ENCODE measurements at regions not wholly inside any gene's neighbourhood (a gene's known extent, or its start where the extent isn't known, plus 50 kb on each side); places are given as distances from the start of the nearest gene placed in this dataset.

GRCh38 chr4:19438233-19438632 is 813.5 kb upstream of the SLIT2 start:
- H3K27me3 ChIP-seq (replicated peaks; ENCODE audit: insufficient read depth, low read depth, low read length, poor library complexity), result no peaks in the 10 kb centered on the region
- TF ChIP-seq EZH2 (IDR thresholded peaks at IDR 0.05; ENCODE audit: borderline replicate concordance, low read depth, low read length, poor library complexity, severe bottlenecking), result no peak
- TF ChIP-seq CTCF (conservative IDR thresholded peaks at IDR 0.05; ENCODE audit: low read depth, low read length), result no peak
- POLR2A ChIA-PET (ENCODE audit: low non-redundant PET), result no interaction called here
- CTCF ChIA-PET, result no interaction called here
- no peak for DNase-seq (ENCODE audit: low spot score)
- no peaks in the 10 kb centered on the region for H3K4me1 ChIP-seq (ENCODE audit: insufficient read depth, low read length, poor library complexity, severe bottlenecking)
- H3K9me3 ChIP-seq (ENCODE audit: low read depth, low read length, poor library complexity, severe bottlenecking), result no peaks in the 10 kb centered on the region
- no peak overlapping the region for H3K27ac ChIP-seq (ENCODE audit: low read depth, low read length, poor library complexity, severe bottlenecking)
- no peaks in the 10 kb centered on the region for H3K36me3 ChIP-seq (ENCODE audit: insufficient read depth, low read length, poor library complexity, severe bottlenecking)
- intact Hi-C loops (cut with micrococcal nuclease; ENCODE audit: unreplicated experiment), result no loop called here
- H3K4me3 ChIP-seq (ENCODE audit: low read depth, low read length, poor library complexity, severe bottlenecking), result no peak overlapping the region
- BruUV-seq (replicated peaks), result no TSS peak

- H3K4me3 ChIP-seq (ENCODE audit: low read depth, low read length, poor library complexity, severe bottlenecking), result no peak overlapping the region
- no peaks in the 10 kb centered on the region for H3K27me3 ChIP-seq (replicated peaks; ENCODE audit: insufficient read depth, low read depth, low read length, poor library complexity)
- ChIA-PET POLR2A (ENCODE audit: low non-redundant PET) (no interaction called here), CTCF (no interaction called here)
- no peak for TF ChIP-seq EZH2 (IDR thresholded peaks at IDR 0.05; ENCODE audit: borderline replicate concordance, low read depth, low read length, poor library complexity, severe bottlenecking)
- no peak for TF ChIP-seq CTCF (conservative IDR thresholded peaks at IDR 0.05; ENCODE audit: low read depth, low read length)
- H3K4me1 ChIP-seq (ENCODE audit: insufficient read depth, low read length, poor library complexity, severe bottlenecking), result no peaks in the 10 kb centered on the region
- intact Hi-C loops (cut with micrococcal nuclease; ENCODE audit: unreplicated experiment), result no loop called here
- no peak overlapping the region for H3K27ac ChIP-seq (ENCODE audit: low read depth, low read length, poor library complexity, severe bottlenecking)
- H3K9me3 ChIP-seq (ENCODE audit: low read depth, low read length, poor library complexity, severe bottlenecking), result no peaks in the 10 kb centered on the region
- no peak for DNase-seq (ENCODE audit: low spot score)
- BruUV-seq (replicated peaks), result no TSS peak
- no peaks in the 10 kb centered on the region for H3K36me3 ChIP-seq (ENCODE audit: insufficient read depth, low read length, poor library complexity, severe bottlenecking)
Measured at GRCh38 chr4:19437008-19437407, 814.7 kb upstream of the SLIT2 start.

GRCh38 chr4:19429684-19430083 is 822.0 kb upstream of the SLIT2 start:
- Histone ChIP-seq H3K27ac (ENCODE audit: low read depth, low read length, poor library complexity, severe bottlenecking) (no peak overlapping the region), H3K4me3 (ENCODE audit: low read depth, low read length, poor library complexity, severe bottlenecking) (no peak overlapping the region), H3K9me3 (ENCODE audit: low read depth, low read length, poor library complexity, severe bottlenecking) (no peaks in the 10 kb centered on the region), H3K27me3 (replicated peaks; ENCODE audit: insufficient read depth, low read depth, low read length, poor library complexity) (no peaks in the 10 kb centered on the region), H3K36me3 (ENCODE audit: insufficient read depth, low read length, poor library complexity, severe bottlenecking) (no peaks in the 10 kb centered on the region), H3K4me1 (ENCODE audit: insufficient read depth, low read length, poor library complexity, severe bottlenecking) (no peaks in the 10 kb centered on the region)
- TF ChIP-seq CTCF (conservative IDR thresholded peaks at IDR 0.05; ENCODE audit: low read depth, low read length) (no peak), EZH2 (IDR thresholded peaks at IDR 0.05; ENCODE audit: borderline replicate concordance, low read depth, low read length, poor library complexity, severe bottlenecking) (no peak)
- ChIA-PET POLR2A (ENCODE audit: low non-redundant PET) (no interaction called here), CTCF (no interaction called here)
- no peak for DNase-seq (ENCODE audit: low spot score)
- no TSS peak for BruUV-seq (replicated peaks)
- intact Hi-C loops (cut with micrococcal nuclease; ENCODE audit: unreplicated experiment), result no loop called here
